HG02763 (cell line): ENCODE measurements at regions not wholly inside any gene's neighbourhood (a gene's known extent, or its start where the extent isn't known, plus 50 kb on each side); places are given as distances from the start of the nearest gene placed in this dataset.

Source experiments
- ATAC-seq: cut with Tn5 transposase; IDR thresholded peaks from one replicate; pipeline ENCODE4 v1.9.1; 2021; ENCODE audit warnings: mild to moderate bottlenecking, moderate library complexity; ENCODE audit not compliant: unreplicated experiment

GRCh38 chr4:175424111-175424510 lies 388.0 kb downstream of the GPM6A start:
- no peak for ATAC-seq

GRCh38 chr4:175427751-175428150 lies 384.3 kb downstream of the GPM6A start:
- no peak for ATAC-seq

DNA sequence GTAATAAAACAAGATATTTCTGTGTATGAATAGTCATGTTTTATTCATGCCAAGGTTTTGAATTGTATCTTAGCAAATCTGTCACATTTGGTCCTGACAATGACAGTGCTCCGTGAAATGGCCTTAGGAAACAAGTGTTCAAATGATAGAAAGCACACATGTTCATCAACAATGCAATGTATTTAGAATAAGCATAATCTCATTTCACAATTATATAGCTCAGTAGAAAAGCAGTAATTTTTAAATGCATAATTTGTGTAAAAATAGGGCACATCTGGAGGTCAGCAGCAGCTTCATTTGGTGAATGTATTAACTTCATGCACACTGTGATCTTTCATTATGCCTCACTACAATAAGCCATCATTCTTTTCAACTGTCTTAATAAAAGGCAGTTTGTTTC lies 380.4 kb downstream of the GPM6A start:
- ATAC-seq, result no peak

- no peak for ATAC-seq
These were observed 376.7 kb downstream of the GPM6A start for GRCh38 chr4:175435381-175435783.

DNA sequence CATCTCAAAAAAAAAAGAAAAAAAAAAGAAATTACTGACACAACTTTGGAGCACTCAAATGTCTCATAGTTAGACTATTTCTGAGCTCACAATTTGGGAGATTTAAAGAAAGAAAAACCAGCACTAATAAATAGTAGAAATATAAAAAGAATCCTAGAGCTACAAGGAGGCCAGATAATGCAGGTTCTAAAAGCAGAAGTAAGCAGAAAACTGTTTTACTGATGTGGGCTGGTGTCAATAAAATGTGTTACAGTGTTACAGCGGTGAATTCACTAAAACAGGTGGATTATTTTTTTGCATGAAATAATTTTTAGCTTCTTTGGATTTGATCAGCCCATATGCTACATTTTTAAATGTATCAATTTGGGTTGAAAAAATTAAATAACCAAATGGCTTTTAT lies 375.9 kb downstream of the GPM6A start:
- no peak for ATAC-seq

- ATAC-seq, result no peak
These were observed 371.3 kb downstream of the GPM6A start for GRCh38 chr4:175440786-175441185.

GRCh38 chr4:175441256-175441655 lies 370.8 kb downstream of the GPM6A start:
- no peak for ATAC-seq

- ATAC-seq, result no peak
These were observed 368.5 kb downstream of the GPM6A start for GRCh38 chr4:175443547-175443946.

DNA sequence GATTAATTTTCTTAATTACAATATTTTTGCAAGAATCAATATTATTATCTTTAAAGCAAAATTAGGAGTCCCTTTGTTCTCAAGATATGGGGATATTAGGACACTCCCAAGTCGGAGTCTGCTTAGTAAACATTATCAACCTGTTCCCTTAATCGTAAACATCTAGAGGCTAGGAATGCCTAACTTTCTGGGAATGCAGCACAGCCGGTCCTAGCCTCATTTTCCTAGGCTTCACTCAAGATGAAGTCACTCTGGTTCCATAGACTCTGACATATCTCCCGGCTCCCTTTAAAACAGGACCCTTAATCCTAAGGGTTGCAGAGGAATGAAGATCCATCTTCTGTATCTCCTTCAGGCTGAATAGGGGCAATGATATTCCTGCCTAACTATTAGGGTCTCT lies 367.6 kb downstream of the GPM6A start:
- no peak for ATAC-seq

DNA sequence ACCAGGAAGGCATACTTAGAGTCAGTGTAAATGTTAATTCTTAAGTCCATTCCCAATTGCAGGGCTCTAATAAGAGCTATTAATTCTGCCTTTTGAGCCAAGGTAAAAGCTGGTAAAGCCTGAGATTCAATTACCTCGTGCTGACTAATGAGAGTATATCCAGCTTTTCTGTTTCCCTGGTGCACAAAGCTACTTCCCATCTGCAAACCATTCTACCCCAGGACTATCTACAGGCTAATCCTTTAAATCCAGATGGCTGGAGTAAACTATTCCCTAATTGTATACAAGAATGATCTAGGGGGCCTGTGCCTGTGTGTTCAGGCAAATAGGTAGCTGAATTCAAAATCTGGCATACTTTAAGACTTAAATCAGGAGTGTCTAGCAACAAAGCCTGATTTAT lies 365.0 kb downstream of the GPM6A start:
- ATAC-seq, result no peak

DNA sequence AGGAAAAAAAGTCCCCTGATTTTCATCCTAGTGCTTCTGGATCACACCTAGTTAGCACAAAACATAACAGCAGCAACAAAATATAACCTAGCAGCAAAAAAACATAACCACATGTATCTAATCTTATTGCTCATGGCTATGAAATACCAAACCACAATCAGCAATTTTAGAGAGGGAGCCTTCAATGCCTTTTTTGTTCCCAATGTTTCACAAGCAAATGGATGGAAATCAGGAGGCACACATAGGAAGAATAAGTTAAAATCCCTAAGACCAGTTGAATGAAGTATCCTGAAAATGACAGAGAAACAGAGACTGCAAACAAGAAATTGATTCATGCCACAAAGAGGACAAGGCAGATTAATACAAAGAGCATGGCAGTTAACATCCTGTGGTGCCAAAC lies 361.6 kb downstream of the GPM6A start:
- ATAC-seq, result no peak

DNA sequence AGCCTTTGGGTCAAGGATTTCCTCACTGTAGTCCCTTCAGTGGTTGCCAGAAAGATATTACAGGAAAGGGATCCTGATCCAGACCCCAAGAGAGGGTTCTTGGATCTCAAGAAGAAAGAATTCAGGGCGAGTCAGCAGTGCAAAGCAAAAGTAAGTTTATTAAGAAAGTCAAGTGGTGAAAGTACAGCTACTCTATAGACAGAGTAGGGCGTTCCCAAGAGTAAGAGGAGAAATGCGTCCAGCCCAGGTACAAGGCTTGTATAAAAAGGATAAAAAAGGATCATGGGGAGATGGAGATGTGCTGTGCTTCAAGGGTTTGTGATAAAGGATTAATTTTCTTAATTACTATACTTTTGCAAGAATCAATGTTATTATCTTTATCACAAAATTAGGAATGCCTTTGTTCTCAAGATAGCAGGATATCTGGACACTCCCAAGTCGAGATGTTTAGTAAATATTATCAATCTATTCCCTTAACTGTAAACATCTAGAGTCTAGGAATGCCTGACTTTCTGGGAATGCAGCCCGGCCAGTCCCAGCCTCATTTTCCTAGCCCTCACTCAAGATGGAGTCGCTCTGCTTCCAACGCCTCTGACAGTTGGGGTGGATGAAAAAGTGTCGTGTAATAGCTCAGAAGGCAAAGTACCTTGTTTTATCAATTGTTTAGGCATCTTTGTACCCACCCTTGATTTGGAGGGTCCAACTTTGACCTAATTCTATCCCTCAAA lies 360.7 kb downstream of the GPM6A start:
- ATAC-seq, result no peak

DNA sequence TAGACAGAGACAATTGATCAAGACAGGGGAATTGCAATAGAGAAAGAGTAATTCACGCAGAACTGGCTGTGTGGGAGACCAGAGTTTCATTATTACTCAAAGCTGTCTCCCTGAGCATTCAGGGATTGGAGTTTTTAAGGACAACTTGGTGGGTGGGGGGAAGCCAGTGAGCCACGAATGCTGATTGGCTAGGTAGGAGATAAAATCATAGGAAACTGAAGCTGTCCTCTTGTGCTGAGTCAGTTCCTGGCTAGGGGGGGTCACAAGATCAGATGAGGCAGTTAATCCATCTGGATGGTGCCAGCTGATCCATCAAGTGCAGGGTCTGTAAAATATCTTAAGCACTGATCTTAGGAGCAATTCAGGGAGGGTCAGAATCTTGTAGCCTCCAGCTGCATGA lies 358.6 kb downstream of the GPM6A start:
- no peak for ATAC-seq

GRCh38 chr4:175456131-175456530 lies 355.9 kb downstream of the GPM6A start:
- ATAC-seq, result no peak

DNA sequence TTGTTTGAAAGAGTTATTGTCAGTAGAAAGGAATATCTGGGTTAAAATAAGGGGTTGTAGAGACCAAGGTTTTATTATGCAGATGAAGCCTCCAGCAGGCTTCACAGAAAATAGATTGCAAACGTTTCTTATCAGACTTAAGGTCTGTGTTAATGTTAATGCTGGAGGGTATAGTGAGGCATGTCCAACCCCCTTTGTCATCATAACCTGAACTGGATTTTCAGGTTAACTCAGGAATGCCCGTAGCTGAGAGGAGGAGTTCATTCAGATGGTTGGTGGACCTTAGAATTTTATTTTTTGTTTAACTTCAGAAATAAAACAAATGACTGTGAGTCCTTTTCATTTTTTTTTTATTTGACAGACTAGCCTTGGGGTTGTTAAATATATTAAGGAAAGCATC lies 354.1 kb downstream of the GPM6A start:
- no peak for ATAC-seq

- ATAC-seq, result no peak
These were observed 352.5 kb downstream of the GPM6A start for GRCh38 chr4:175459571-175459970.

- ATAC-seq, result no peak
These were observed 351.6 kb downstream of the GPM6A start for GRCh38 chr4:175460414-175460813.

DNA sequence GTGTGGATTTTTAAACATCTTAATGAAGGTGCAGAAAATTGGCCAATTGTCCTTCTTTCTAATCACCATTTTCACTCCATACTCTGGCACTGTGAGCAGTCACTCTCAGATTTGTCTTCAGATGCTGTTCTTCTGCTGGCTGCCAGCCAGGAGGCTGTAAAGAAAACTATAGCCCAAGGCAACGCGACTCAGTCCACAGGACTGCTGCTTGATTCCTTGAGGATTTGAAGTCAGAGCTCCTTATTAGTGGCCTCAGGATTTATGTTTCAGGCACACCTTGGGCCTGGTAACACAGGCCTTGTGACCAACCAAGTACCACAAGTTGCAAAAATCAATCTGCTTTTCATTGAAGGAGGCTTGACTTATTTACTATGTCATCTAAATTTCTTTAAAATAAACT lies 342.6 kb downstream of the GPM6A start:
- ATAC-seq, result no peak

DNA sequence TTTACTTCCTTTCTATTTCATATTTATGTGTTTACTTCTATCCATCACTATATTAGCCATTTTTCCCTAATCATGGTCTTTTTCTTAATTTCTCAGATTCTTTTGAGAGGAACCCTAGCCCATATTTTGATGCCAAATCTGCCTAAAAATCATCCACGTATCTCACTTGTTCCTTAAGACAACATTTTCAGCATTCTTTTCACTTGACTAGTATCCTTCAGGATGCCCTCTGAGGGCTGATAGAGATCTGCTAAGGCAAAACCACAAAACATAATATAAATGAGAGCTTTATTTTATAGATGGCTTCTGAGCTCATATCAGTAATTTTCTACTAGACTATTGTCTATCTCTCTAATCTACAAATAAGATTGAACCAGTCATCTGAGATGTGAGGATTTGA lies 341.9 kb downstream of the GPM6A start:
- ATAC-seq, result no peak

GRCh38 chr4:175480404-175480803 lies 331.7 kb downstream of the GPM6A start:
- no peak for ATAC-seq

- ATAC-seq, result no peak
These were observed 312.2 kb downstream of the GPM6A start for GRCh38 chr4:175499735-175500352.

- no peak for ATAC-seq
These were observed 307.7 kb downstream of the GPM6A start for GRCh38 chr4:175504318-175504717.

DNA sequence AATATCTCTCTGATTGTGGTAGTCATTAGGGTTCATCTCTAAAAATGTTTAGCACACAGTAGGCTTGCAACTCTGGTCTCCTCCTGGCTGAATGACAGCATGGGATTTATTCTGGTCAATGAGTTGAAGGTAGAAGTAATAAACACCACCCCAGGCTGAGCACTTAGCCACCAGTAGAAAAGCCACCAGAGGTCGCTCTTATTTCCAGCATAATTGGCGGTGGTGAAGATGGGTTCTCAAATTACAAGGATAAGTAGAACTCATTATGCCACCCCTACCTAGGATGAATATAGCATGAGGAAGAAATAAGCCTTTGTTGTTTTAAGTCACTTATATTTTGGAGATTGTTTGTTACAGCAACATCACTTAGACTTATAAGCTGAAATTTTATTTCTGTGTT lies 302.7 kb downstream of the GPM6A start:
- no peak for ATAC-seq
